ENCODE measurements at regions not wholly inside any gene's neighbourhood (a gene's known extent, or its start where the extent isn't known, plus 50 kb on each side); places are given as distances from the start of the nearest gene placed in this dataset.

- TF ChIP-seq EZH2phosphoT487 (IDR thresholded peaks at IDR 0.05; ENCODE audit: insufficient read depth, low read depth) (no peak), EZH2 (IDR thresholded peaks at IDR 0.05; ENCODE audit: insufficient read depth, poor library complexity, severe bottlenecking) (no peak)
These were observed 366.4 kb downstream of the PSAT1 start for GRCh38 chr9:78663369-78663768.

Measured in GM23248 (cell line).